ENCODE measurements at regions not wholly inside any gene's neighbourhood (a gene's known extent, or its start where the extent isn't known, plus 50 kb on each side); places are given as distances from the start of the nearest gene placed in this dataset.

DNA sequence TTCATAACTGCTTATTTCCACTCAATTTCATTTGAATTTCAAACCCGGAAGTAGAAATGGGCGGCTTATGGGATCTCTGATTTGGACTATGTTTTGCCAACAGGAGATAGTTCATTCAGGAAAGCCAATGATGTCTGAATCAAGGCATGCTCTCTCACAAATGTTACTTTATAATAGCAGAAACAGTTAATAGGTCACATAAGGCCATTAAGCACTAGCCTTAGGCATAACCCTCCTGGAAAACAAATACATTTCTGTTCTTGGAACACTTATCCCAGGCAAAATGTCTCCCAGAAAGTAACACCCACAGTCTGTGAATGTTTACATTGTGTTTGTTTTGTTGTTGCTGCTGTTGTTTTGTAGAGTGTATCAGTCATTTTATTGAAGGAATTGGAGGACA, 1347.2 kb upstream of the PCDH7 start:
- TF ChIP-seq EZH2 (IDR thresholded peaks at IDR 0.05) (no peak), POLR2AphosphoS5 (IDR thresholded peaks at IDR 0.05; ENCODE audit: borderline replicate concordance, low read depth, low read length) (no peak), FOXP2 (optimal IDR thresholded peaks at IDR 0.05; ENCODE audit: control extremely low read depth, extremely low read length, insufficient read depth) (no peak)
